Activated T-helper 2 cell treated with anti-CD3 and anti-CD28 coated beads, Interferon-gamma antibody, Interleukin-2, Interleukin-4, amounts not matched to agents 10 μg/mL and 5 μg/mL and 100 μg/mL, durations not matched to agents 14 hours and 24 hours and 36 hours (primary cell): ENCODE measurements at regions not wholly inside any gene's neighbourhood (a gene's known extent, or its start where the extent isn't known, plus 50 kb on each side); places are given as distances from the start of the nearest gene placed in this dataset.

Experiments
- DNase-seq: peaks from one replicate; pipeline ENCODE4 v3.0.0; 2021; ENCODE audit warnings: low spot score
- H3K27ac Mint-ChIP-seq: one replicate; pipeline ENCODE4 v1.8.0; 2021; ENCODE audit warnings: mixed read lengths
- H3K27me3 Mint-ChIP-seq: one replicate; pipeline ENCODE4 v1.8.0; 2021; ENCODE audit warnings: low read depth, mixed read lengths
- H3K36me3 Mint-ChIP-seq: one replicate; pipeline ENCODE4 v1.8.0; 2021; ENCODE audit warnings: low read depth, mixed read lengths
- H3K4me1 Mint-ChIP-seq: one replicate; pipeline ENCODE4 v1.8.0; 2021; ENCODE audit warnings: low read depth, mixed read lengths
- H3K4me3 Mint-ChIP-seq: one replicate; pipeline ENCODE4 v1.8.0; 2021; ENCODE audit warnings: low read depth, mild to moderate bottlenecking, moderate library complexity, mixed read lengths
- H3K9me3 Mint-ChIP-seq: one replicate; pipeline ENCODE4 v1.8.0; 2021; ENCODE audit warnings: mixed read lengths
- intact Hi-C: fragments of 100-400 bp; cut with micrococcal nuclease; formaldehyde crosslinking; loops from one replicate; pipeline ENCODE4 v1.15.1; 2023

DNA sequence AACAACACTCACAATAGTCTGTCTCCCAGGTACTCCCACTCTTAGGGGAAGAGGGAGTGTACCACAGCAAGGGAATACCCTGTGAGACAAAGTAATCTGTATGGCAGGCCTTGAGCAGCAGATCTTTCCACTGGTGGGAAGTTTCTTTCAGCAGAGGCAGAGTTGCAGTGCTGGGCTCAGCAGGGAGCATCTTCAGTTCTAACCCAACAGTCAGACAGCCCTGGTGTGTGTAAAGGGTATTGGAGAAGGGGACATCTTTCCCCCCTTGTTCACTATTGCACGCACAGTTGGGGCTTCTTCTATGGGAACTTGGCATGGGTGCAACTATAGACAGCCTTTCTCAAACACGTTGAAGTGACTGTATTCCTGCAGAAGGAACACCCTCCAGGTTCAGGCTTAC is 159.4 kb upstream of the DPT start:
- H3K27me3 Mint-ChIP-seq, result peaks cover 9% of the 10 kb centered on the region
- no peak for DNase-seq

DNA sequence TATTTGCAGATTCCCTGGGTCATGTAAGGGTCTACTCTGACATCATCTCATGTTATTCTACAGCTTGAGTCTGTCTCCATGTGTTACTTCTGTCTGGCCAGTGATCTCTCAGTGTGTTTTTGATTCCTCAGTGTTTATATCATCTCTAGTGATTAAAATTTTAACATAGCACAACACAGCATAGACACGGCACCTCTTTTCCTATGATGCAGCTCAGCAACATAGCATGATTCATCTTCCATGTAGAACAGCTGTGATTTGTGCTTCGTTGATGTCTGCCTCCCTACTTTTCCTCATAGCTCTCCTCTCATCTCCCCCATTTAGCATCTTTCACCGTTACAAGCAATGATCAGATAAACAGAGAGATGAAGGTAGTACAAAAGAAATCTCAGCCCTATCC is 163.9 kb upstream of the DPT start:
- Mint-ChIP-seq H3K27ac (no peak overlapping the region), H3K4me3 (no peak overlapping the region), H3K36me3 (no peaks in the 10 kb centered on the region), H3K27me3 (peaks cover 30% of the 10 kb centered on the region), H3K9me3 (peaks cover 3% of the 10 kb centered on the region), H3K4me1 (no peaks in the 10 kb centered on the region)
- intact Hi-C loops, result no loop called here
- no peak for DNase-seq

More for the DNA sequence above, 159.4 kb upstream of the DPT start:
- peaks cover 4% of the 10 kb centered on the region for H3K9me3 Mint-ChIP-seq
- no peak overlapping the region for H3K4me3 Mint-ChIP-seq
- intact Hi-C loops, result no loop called here
- H3K4me1 Mint-ChIP-seq, result no peaks in the 10 kb centered on the region
- H3K36me3 Mint-ChIP-seq, result no peaks in the 10 kb centered on the region
- no peak overlapping the region for H3K27ac Mint-ChIP-seq

DNA sequence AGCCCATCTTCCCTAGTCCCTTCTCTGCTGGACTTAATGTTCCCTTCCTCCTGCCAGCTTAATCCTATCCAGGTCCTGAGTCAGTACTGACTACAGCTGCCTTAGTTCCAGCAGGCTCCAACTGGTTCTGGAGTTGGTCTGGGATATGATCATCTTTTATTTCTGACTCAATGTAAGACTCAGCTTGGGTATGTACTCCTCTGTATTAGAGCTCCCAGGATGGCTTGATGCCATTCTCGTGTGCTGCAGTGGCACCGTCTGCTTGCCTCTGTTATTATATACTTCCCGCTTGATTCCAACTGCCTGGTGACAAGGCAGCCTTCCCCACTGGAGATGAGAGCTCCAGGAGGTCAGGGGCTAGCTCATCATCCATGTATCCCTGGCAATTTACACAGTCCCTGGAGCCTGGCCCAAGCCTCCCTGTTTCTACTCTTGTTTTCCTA is 164.4 kb upstream of the DPT start:
- no peak for DNase-seq
- Mint-ChIP-seq H3K36me3 (no peaks in the 10 kb centered on the region), H3K4me1 (no peaks in the 10 kb centered on the region), H3K27me3 (peaks cover 32% of the 10 kb centered on the region), H3K4me3 (no peak overlapping the region), H3K9me3 (no peaks in the 10 kb centered on the region), H3K27ac (no peak overlapping the region)
- intact Hi-C loops, result no loop called here

DNA sequence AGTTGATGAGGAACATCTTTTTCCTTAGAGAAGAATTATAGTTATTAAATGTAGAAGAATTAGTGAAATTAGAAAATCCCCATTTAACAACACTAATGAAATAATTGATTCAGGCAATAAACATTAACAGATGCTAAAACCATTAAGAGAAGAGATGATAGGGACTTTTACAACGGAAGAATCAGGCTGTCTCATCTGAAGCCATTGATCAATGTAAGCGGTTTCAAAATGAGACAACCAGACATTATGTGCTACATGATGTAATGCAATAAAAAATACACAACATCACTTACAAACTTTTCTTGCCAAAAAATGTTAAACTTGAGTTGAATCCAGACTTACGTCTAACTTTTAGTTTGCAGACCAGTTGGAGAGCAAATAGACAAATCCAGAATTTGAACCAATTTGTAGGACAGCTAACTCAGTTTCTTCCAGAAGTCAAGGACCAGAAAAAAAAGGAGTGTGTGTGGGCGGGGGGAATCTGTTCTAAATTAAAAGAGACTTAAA is 165.4 kb upstream of the DPT start:
- Mint-ChIP-seq H3K36me3 (no peaks in the 10 kb centered on the region), H3K9me3 (no peaks in the 10 kb centered on the region), H3K4me1 (no peaks in the 10 kb centered on the region), H3K4me3 (no peak overlapping the region), H3K27me3 (peaks cover 32% of the 10 kb centered on the region), H3K27ac (no peak overlapping the region)
- DNase-seq, result no peak
- intact Hi-C loops, result no loop called here

DNA sequence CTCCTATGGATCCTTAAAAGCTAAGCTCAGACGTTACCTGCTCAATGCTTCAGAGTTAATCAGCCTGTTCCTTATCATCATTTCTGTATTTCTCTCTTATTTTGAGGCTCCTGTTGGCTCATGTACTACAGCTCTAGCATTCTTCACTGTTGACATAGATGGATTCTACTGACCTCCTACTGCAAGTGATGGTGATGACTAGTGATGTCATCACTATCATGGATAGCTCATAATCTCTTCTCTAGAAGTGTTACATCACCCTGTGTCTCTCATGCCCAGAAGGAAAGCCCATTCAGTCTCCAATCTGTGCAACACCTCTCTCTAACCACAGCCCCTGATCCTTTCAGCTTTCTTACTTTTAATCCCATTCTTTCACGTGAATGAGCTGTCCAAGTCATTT is 168.2 kb upstream of the DPT start:
- intact Hi-C loops, result no loop called here
- H3K27me3 Mint-ChIP-seq, result peaks cover 38% of the 10 kb centered on the region
- no peaks in the 10 kb centered on the region for H3K4me1 Mint-ChIP-seq
- no peaks in the 10 kb centered on the region for H3K9me3 Mint-ChIP-seq
- no peaks in the 10 kb centered on the region for H3K36me3 Mint-ChIP-seq
- no peak for DNase-seq
- no peak overlapping the region for H3K27ac Mint-ChIP-seq
- H3K4me3 Mint-ChIP-seq, result no peak overlapping the region

DNA sequence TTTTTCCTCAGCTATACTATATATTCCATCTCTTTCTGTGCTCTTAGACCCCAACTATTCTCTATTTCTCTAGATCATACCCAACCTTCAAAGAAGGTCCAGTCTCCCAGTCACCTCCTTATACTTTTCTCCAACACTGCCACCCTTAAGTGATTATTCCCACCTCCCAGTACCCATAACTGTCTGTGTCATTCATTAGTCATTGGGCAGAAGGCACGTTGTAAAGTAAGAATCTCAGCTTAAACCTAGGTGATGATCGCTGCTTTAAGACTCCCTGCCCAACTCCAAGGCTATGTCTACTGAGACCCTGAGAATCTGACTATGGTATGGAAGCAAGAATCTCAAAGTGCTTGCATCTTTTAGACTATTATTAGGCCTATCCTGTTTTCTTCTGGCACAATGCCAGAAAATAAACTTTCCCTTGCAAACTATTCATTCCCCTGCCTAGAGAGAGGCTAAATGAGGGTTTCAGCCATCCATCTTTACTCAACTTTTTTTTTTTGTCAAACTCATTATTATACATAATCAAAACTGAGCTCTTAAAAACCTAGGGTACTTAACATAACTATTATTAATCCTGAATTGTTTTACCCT is 174.3 kb upstream of the DPT start:
- no peak overlapping the region for H3K27ac Mint-ChIP-seq
- H3K27me3 Mint-ChIP-seq, result peaks cover 19% of the 10 kb centered on the region
- H3K36me3 Mint-ChIP-seq, result no peaks in the 10 kb centered on the region
- H3K4me1 Mint-ChIP-seq, result no peaks in the 10 kb centered on the region
- no peak overlapping the region for H3K4me3 Mint-ChIP-seq
- intact Hi-C loops, result no loop called here
- H3K9me3 Mint-ChIP-seq, result no peaks in the 10 kb centered on the region
- no peak for DNase-seq

DNA sequence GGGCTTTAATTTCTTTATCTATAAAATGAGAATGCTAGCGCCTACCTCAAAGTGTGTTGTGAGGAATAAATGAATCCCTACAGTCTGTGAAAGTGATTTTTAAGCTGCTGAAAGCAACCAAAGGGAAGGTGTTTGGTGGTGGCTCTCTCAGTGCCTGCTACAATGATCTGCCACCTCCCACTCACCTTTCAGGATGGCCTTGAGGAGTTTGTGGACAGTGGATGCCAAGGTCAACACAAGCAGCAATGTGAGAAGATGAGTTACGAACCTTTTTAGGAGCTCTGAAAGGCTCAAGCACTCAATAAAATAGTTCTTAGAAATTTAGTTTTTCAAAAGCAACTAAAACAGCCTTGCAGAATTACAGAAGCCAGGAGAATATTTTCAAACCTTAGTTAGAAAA is 176.6 kb upstream of the DPT start:
- peaks cover 23% of the 10 kb centered on the region for H3K27me3 Mint-ChIP-seq
- intact Hi-C loops, result no loop called here
- no peak overlapping the region for H3K27ac Mint-ChIP-seq
- H3K36me3 Mint-ChIP-seq, result no peaks in the 10 kb centered on the region
- no peaks in the 10 kb centered on the region for H3K4me1 Mint-ChIP-seq
- H3K4me3 Mint-ChIP-seq, result no peak overlapping the region
- DNase-seq, result no peak
- H3K9me3 Mint-ChIP-seq, result no peaks in the 10 kb centered on the region

DNA sequence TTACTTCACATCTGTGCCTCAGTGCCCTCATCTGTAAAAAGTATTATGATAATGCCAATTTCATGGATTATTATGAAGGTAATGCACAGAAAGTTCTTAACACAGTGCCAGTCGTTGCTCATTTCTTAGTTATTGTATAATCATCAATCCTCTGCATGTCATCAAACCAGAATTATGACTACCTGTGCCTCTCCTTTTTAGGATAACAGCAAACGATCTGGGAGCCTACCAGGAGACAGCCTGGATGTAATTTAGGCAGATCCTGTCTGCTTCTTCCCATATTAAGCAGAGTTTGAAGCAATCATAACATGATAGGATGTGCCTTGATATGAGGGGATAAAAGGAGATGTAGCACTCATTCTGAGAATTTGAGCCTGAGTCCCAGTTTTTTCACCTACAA is 177.4 kb upstream of the DPT start:
- Mint-ChIP-seq H3K4me1 (no peaks in the 10 kb centered on the region), H3K27ac (no peak overlapping the region), H3K9me3 (no peaks in the 10 kb centered on the region), H3K36me3 (no peaks in the 10 kb centered on the region), H3K4me3 (no peak overlapping the region), H3K27me3 (peaks cover 16% of the 10 kb centered on the region)
- intact Hi-C loops, result no loop called here
- no peak for DNase-seq

DNA sequence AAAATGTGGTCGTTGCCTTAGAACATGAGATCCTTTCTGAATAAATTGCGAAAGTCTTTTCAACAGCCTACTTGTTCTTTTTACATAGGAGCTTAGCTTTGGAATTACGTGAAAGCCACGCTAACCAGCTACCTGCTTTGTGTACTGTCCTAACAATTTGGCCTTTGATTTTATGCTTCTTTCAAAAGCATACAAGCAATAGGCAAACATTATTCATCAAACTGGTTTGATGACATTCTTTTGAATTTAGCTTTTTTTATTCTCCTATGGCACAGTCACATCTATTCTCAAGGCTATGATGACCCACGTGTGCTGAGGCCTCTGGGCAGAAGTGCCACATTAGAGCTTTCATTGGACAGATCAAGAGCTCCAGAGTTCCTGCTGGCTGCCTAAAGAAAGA is 178.0 kb upstream of the DPT start:
- H3K36me3 Mint-ChIP-seq, result no peaks in the 10 kb centered on the region
- no peak for DNase-seq
- no peaks in the 10 kb centered on the region for H3K4me1 Mint-ChIP-seq
- no peak overlapping the region for H3K27ac Mint-ChIP-seq
- H3K27me3 Mint-ChIP-seq, result peaks cover 18% of the 10 kb centered on the region
- no peak overlapping the region for H3K4me3 Mint-ChIP-seq
- intact Hi-C loops, result no loop called here
- H3K9me3 Mint-ChIP-seq, result no peaks in the 10 kb centered on the region

DNA sequence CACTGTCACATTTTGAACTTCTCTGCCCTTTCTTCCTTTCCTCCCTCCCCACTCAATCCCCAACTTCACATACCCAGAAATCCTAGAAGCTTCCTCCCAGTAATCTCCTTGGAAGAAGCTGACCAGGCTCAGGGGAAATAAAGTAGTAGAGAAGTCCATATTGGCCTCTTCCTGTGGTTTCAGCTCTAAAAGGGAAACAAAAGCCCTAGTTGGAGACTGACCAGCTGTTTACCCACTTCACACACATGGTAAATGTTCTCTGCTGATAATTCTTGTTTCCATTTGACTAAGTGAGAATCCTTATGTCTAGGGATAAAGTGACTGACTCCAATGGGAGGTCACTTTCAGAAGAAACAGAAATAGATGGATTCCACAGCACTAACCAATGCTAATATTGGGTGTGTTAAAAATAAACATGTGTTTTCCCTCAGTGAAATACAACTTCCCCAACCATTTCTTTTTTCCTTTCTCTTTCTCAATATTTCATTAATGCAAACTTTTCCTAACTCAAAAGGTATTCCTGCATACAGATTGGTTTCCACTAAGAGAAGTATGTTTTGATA is 178.9 kb upstream of the DPT start:
- Mint-ChIP-seq H3K9me3 (no peaks in the 10 kb centered on the region), H3K4me3 (no peak overlapping the region), H3K36me3 (no peaks in the 10 kb centered on the region), H3K27me3 (peaks cover 19% of the 10 kb centered on the region), H3K4me1 (no peaks in the 10 kb centered on the region), H3K27ac (no peak overlapping the region)
- intact Hi-C loops, result no loop called here
- DNase-seq, result no peak

DNA sequence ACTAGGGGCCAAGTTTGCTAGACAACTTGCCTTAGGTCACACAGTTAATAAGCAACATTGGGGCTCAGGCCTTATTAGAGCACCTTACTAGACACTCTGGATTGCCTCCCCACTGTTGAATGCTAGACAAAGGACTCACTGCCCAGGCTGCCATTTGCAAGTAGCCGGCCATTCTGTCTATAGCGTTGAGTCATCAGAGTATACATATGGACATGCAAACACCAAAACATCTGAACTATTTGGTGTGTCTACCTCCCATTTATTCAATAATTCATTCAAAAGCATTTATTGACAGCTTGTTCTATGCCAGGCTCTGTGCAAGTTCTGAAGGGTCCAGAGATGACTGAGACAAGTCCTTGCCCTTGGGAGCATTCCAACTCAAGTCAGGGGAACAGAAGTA is 181.4 kb upstream of the DPT start:
- H3K9me3 Mint-ChIP-seq, result no peaks in the 10 kb centered on the region
- DNase-seq, result no peak
- no peaks in the 10 kb centered on the region for H3K36me3 Mint-ChIP-seq
- H3K4me3 Mint-ChIP-seq, result no peak overlapping the region
- intact Hi-C loops, result no loop called here
- no peak overlapping the region for H3K27ac Mint-ChIP-seq
- H3K27me3 Mint-ChIP-seq, result peaks cover 14% of the 10 kb centered on the region
- H3K4me1 Mint-ChIP-seq, result no peaks in the 10 kb centered on the region

DNA sequence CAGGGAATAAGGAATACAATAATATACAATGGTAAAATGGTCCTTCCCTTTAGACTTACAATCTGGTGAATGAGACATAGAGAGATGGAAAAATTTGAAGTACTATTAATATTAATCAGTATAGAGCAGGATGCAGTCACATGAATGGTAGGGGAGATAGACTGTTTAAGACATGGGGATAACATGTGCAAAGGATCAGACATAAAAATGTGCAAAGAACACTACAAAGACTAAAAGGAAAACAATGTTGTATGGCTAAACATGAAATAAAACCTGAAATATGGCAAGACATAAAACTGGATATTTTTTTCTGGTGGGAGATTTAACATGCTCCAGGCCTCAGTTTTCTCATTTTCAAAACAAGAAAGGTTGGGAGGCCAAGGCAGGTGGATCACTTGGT is 182.4 kb upstream of the DPT start:
- intact Hi-C loops, result no loop called here
- no peak overlapping the region for H3K4me3 Mint-ChIP-seq
- DNase-seq, result no peak

DNA sequence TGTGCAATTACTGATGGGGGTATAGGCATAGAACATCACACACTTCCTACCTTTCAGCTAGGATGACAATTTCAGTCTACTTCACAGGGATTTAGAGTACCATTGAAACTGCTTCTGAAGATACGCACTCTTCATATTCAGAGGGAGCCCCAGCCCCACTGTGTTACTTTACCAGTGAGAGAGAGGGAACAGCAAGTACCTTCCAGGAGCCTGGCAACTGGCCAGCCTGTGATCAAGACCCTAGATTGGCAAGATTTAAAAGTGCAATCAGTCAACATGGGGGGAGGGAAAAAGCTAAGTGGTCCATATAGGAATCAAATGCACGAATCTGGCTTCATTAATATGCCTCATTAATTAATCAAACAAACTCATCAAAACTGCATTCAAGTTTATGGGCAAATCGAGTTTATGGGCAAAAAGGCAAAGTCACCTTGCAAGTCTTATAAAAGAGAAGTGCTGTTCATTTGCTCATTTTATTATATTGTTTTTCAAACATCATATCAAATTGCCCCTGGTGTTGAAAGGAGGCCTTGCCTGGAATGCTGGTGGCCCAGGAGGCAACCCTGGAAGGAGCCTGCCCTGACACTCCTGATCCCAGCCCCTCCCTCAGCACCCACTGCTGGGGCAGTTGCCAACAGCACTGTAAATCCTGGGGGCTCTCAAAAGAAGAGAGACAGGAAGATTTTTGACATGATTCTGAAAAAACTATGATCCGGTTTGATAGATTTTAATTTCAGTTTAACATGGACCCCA is 184.9 kb upstream of the DPT start:
- intact Hi-C loops, result no loop called here
- Mint-ChIP-seq H3K27me3 (peaks cover 18% of the 10 kb centered on the region), H3K27ac (no peak overlapping the region), H3K4me3 (no peak overlapping the region), H3K4me1 (no peaks in the 10 kb centered on the region), H3K36me3 (no peaks in the 10 kb centered on the region), H3K9me3 (no peaks in the 10 kb centered on the region)
- no peak for DNase-seq

More for the DNA sequence above, 182.4 kb upstream of the DPT start:
- no peaks in the 10 kb centered on the region for H3K9me3 Mint-ChIP-seq
- no peak overlapping the region for H3K27ac Mint-ChIP-seq
- H3K4me1 Mint-ChIP-seq, result no peaks in the 10 kb centered on the region
- H3K27me3 Mint-ChIP-seq, result peaks cover 17% of the 10 kb centered on the region
- H3K36me3 Mint-ChIP-seq, result no peaks in the 10 kb centered on the region
